Stimulated activated CD8-positive, alpha-beta memory T cell treated with anti-CD3 and anti-CD28 coated beads, Interleukin-15, amount 100 ng/mL, for 24 hours (primary cell): ENCODE measurements at regions not wholly inside any gene's neighbourhood (a gene's known extent, or its start where the extent isn't known, plus 50 kb on each side); places are given as distances from the start of the nearest gene placed in this dataset.

Experiments used
- DNase-seq: peaks from one replicate; pipeline ENCODE4 v3.0.0-alpha.2; 2020; ENCODE audit warnings: low read depth

DNA sequence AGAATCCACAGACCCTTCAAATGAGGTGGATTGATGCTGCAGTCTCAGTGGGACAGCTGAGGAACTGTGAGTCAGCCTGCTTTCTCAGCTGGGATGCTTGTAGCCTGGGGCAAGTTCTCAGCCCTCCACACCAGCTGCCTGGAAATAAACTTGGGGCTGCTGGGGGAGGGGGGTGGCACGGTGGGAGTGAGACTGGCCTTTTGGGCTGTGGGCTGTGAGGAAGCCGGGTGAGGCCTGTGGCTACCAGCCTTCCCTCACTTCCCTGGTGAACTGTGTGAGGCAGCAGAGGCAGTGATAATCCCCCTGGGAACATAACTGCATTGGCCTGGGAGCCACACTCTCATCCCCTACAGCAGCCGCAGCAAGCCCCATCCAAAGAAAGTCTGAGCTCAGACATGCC, 114.5 kb upstream of the GUCY1A1 start:
- DNase-seq = no peak

DNA sequence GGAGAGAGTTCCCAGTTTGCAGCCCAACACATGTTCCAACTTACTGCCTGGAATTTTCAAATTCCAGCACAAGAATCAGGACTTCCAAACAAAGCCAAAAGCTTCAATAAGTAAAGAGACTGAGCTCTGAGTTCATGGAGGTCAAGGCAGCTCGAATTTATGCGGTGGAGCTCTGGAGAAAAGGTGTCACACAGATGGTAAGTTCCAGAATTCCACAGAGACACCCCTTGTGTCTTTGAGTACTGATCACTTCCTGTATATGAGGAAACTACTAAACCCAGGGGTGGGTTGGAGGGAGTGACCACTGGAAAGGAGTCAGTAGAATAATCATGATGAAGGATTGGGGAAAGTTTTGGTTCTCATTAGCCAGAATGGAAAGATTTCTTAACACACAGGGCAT, 118.5 kb upstream of the GUCY1A1 start:
- DNase-seq = no peak

DNA sequence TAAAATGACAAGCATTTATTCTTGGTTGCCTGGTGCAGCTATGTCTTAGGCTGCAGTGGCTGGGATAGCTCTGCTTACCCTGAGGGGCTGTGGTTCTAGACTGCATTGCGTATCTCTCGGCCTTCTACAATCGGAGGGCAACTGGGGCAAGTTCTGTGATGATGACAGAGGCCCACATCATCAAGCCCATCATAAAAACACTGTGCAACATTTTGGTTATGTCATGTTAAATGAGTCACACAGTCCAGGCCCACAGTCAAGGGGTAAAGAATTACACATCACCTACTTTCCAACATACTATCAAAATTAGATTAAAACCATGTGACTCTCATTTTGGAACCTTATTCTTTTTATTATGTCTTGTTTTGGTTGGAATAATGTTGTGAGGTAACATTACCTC, 120.2 kb upstream of the GUCY1A1 start:
- no peak for DNase-seq

DNA sequence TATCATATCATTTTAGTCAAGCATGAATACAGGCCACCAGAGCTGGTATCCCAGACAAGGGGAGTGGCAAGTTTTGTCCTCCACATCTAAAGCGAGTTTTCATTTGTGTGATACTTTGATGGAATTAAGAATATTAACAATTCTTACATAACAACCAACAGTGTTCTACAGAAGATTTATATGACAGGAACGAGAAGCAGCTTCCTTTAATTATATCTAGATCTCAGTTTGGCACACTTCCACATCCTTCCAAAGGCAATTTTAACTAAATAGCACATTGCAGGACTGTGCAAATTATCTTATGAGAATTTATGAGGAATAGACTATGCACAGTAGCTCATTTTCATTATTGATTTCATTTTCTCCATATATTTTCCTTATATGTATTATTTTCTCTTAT, 121.2 kb upstream of the GUCY1A1 start:
- no peak for DNase-seq

DNA sequence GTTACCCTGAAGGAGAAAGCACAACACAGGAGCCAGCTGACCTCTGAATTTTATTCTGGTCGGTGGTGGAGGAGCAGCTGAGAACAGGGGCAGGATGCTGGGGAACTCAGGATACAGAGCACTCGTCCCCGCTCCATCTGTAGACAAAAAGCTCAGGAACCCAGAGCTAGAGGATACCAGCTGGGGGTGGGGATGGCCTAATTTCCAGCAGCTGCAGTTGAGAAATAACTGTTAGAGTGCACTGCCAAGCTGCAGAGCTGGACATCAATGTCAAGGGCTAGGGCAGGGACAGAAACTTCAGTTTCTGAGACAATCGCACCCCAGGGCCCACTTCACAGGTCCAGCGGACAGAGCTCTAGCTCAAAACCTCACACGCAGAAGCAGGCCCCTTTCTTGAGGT, 122.1 kb upstream of the GUCY1A1 start:
- no peak for DNase-seq

DNA sequence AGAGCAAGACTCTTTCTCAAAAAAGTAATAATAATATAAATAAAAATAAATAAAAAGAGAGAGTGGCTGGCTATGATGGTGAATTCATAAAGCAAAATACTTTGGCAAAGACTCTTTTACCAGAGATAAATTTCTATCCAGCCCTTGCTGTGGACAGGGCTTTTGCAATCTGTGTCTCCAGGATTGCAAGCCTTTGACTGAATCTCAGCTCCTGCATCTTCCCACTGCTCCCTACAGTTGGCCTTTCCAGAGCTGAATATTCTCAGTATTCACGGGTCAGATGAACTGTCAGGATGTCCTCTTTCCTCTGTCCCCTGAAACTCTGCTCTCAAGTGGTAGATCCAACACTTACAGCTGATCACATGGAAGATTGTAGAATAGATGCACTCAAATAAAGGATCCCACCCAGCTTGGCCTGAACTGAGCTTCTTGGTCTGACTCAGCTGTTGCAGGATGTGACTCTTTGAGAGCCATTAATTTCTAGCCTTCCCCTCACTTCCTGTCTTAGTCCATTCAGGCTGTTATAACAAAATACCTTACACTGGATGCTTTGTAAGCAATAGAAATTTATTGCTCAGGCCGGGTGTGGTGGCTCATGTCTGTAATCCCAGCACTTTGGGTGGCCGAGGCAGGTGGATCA, 123.4 kb upstream of the GUCY1A1 start:
- DNase-seq = no peak

DNA sequence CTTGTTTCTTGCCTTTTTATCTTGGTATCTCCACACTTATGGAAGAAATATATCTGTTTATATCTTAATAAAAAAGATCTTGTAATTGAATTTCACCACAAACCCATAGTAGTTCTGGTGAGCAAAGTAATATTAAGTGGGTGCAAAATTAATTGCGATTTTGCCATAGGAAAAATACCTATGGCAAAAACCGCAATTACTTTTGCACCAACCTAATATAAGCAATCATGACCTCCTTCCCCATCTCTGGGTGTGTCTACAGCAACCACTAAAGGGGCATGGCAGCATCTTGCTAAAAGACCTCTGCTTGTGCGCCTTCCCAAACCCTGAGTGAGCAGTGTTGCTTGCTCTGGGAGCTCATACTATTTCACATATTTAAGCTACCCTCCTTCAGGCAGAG, 124.2 kb upstream of the GUCY1A1 start:
- DNase-seq = no peak

DNA sequence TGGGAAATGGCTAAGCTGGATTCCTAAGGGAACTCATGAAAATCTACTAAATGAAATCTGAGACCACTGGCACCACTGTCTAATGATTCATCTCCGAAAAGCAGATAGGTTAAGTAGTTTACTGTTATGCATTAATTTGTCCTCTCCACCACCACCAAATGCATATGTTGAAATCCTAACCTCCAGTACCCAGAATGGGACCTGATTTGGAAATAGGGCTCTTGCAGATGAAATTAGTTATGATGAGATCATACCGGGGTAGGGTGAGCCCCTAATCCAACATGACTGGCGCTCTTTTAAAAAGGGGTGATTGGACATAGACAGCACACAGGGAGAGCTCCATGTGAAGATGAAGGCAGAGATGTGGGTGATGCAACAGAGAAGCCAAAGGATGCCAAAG, 124.9 kb upstream of the GUCY1A1 start:
- DNase-seq = no peak

DNA sequence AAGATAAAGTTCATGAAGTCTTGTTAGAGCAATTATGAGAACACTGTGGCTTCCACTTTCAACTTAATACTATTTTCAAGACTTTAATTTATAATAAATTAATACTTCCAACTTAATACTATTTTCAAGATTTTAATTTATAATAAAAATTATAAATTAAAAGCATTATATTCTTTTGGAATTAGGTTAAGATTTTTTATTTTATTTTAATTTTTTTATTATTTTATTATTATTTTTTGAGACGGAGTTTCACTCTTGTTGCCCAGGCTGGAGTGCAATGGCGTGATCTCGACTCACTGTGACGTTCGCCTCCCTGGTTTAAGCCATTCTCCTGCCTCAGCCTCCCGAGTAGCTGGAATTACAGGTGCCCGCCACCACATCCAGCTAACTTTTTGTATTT, 126.0 kb upstream of the GUCY1A1 start:
- no peak for DNase-seq

DNA sequence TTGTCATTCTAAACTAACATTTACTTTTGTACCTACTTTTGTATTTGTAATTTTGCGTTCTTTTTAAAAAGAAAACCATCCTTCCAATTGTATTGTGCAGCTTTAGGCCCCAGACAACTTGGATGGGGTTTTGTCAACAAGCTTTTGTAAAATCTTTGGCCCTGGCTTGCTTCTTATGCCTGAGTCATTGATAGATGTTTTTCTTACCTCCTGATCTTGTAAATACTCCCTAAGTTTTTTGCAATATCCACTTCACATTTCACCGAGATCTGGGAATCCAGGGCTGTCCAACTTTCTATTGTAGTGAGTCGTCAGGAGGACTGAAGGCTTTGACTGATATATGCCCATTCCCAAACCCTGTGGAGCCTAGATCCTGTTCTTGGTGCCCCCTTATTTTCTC, 126.9 kb upstream of the GUCY1A1 start:
- no peak for DNase-seq

DNA sequence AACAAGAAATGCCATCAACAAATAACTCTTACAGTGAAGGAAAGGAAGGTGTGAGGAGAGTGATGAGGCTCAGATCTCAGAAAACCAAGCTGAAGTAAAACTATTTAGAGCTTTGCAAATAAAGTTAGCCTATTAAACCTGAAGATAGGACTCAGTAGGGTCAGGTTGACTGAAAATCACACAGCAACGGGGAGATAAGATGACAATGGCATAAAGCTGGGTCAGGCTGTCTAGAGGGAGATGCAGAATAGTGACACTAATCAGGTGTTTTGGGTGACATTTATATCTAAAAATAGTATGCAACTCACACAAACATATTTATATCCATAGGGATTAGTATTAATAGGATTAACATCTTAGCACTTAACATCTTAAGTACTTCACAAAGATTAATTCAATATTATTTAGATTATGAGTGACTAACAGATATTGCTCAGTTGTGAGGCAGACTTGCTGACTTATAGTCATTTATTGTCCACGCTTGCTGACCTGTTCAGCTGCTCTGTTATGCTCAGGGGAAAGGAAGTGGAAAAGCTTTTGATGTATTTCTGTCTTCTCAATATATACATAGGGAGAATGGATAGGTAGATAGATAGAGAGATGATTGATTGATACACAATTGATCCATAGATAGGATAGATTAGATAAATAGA, 130.7 kb upstream of the GUCY1A1 start:
- no peak for DNase-seq

DNA sequence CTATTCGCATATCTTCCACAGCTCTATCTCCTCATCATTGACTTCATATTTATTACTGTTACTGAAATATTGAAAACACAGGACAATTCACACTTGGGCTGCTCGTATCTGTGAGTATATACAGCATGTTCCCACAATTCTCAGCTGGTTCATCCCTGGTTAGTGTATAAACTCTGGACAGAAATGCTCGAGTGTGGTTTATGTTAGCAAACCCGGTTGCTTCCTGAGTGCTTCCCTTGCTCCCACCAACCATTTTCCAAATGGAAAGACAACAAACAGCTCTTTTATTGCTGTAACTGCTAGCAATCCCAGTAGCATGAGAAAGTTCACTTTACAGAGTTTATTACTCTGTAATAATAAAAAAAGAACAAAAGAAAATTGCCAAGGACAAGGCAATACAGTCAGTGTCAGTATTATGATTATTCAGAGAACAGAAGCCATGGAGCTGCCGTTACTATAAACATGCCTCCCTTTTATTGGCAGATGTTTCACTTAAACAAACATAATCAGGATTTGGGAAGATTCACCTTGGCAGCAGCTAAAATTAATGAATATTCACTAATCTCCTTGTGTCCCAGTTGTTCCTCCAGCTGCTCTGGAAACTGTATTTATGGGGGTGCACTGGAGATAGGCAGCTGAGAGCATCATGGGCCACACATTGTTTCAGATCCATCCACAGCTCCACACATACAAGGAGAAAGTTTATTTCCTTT, 134.1 kb upstream of the GUCY1A1 start:
- DNase-seq = no peak

DNA sequence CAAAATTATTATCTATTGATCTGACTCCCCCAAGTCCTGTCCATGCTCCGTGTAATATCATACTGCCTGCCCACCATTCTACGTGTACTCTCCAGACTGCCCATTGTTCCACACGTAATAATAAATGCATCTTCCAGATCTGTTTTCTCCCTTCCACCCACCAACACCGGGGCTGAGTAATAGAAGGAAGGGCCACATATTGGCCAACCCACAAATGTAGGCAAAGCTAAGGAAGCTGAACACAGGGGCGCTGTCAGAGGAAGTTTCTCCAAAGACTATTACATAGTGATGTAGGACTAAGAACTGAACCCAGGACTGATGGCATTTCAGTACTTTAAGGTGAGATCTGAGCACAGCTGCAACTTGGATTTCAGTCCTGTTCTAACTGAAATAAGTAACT, 135.8 kb upstream of the GUCY1A1 start:
- DNase-seq = no peak

DNA sequence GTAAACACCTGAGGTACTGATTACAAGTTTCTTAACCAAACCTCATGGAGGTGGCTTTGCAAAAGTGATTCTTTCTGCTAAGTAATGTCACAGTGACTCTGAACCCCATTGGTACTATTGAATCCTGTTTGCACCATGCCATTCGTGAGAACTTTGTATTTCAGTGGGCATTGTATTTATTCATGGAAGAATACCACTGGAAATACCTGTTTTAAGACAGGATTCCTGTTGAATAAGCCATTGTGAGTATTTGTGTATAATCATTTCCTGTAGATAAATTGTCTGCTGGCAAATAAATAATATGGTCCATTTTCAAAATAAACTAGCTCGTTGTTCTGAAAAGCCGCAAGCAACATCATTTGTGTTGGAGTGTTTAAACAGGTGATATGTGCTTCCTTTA, 136.4 kb upstream of the GUCY1A1 start:
- no peak for DNase-seq

DNA sequence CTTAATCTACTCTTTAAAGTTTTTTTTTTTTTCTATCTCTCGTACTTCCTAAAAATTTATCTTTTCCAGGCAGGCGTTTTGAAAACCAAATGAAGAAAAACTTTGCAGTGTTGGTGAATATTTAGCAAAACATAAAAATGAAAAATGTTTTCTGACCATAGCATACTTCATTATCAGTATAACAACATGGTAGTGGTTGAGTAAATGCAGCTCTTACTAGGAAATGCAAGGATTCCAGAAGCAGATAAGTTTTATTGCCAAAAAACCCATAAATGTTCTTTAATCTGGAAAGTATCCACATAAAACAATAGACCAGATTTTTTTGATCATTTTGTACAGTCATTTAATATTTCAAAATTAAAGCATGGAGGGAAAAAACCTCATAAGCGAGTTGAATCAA, 136.9 kb upstream of the GUCY1A1 start:
- no peak for DNase-seq

DNA sequence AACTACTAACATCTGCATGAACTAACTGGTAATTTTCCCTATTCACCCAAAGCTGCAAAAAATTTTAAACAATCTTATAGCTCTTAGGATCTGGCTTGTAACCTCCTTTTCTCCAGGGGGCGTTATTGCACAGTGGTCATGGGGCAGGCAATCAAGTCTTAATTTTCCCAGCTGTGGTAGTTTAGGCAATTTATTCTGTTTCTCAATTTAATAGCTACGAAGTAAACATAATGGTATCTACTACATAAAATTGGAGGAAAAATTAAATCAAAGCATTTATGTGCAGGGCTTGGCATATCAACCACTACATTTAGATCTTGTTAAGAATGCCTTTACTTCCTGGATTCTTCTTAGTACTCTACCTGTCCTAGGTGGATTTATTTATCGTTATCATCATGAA, 137.4 kb upstream of the GUCY1A1 start:
- DNase-seq = no peak

DNA sequence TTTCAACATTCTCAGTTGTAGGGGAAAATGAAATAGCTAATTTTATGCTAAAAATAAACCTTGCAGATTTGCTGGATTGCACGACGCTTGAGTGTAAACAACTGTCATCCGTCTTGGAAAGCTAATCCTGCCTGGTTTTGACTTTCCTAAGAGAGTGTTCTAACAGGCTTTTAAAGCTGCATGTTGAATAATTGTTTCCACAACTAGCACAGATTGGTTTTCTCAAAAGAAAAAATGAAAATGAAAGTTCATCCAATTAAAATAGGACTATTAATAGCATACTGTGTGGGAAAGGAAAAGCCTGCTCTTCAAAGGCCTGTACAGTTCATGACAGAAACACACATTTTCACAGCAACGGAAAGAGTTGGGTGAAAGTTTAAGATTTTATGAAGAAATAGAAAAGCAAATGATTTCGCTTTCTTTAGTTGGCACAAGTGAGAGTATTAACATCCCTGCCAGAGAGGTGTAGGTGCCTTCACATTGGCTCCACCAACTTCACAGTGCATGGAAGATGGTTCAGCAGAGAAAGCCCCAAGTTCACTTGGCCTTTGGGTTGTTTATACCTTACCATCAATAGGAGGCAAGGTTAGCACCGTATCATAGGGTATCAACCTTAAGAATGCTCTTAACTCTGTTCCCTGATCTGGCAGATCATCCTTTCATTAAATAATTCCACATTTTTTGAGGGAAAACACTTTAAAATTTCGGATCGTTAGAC, 140.0 kb upstream of the GUCY1A1 start:
- no peak for DNase-seq

DNA sequence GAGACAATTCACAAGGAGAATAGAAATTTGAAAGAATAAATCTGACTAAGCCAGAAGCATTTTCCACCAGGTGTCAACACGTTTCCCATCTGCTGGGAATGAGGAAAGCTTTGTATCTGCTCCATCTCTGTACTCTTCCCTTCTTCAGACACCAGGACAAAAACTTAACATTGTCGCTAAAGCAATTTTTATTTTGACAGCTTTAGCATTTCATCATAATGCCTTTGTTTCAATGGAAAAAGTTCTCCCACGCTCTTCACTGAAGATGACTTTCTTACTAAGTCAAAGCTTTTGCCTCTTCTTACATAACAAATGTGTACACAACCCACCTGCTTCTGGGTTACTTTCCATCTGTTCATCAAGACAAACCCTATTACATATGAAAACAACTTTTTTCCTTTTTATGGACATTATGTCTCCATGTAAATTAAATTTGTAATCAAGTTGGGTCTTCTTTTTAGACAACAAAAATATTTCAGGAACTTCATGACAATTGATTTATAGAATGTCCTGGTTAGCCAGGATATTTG, 141.7 kb upstream of the GUCY1A1 start:
- DNase-seq = no peak

DNA sequence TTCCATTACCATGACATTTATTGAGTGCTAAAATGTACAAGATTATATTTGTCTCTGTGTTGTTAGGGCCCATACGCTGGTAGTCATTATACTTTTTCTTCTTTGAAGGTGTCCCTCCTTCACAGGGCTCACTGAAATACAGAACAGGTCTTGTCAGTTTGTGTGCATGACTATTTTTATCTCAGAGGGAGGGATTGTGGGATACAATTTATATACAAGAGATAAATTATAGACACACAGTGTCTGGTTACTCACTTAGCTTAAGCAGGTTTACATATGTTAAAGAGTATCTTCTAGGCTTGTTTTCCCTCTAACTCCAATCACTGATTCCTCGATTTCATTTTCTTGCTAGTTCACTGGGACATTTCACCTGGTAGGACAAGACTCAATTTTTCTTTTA, 143.3 kb upstream of the GUCY1A1 start:
- DNase-seq = no peak

DNA sequence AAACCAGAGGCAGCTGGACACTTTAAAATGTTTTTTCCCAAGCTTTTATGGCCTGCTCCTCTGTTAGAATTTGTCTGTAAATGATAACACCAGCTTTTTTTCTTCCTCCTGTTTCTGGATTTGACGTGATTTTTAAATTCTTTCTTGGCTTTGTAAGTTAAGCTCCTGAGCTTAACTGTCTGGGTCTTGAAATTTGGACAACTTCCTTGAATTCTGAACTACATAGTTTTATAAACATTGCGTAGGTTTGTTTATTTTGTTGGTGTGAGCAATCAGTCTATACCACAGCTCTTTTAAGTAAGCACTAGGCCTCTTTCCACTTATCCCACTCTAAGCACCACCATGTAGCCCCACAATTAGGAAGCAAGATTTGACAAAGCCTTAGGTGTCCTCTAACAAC, 144.4 kb upstream of the GUCY1A1 start:
- no peak for DNase-seq

DNA sequence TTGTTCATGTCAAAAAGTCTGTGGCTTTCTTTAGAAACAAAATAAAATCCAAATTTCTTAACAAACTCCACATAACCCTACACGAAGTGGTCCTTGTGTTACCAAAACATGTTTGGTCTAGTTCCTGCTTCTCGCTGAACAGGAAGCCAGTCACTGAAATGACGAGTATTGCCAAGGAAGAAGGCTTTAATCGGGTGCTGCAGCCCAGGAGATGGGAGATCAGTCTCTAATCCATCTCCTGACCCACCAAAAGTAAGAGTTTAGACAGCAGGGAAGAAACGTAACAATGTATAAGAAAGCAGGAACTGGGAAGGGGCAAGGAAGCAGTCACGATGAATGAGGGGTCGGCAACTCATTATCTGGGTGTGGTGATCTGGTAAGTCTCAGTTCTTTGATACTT, 144.6 kb upstream of the MAP9 start:
- no peak for DNase-seq

DNA sequence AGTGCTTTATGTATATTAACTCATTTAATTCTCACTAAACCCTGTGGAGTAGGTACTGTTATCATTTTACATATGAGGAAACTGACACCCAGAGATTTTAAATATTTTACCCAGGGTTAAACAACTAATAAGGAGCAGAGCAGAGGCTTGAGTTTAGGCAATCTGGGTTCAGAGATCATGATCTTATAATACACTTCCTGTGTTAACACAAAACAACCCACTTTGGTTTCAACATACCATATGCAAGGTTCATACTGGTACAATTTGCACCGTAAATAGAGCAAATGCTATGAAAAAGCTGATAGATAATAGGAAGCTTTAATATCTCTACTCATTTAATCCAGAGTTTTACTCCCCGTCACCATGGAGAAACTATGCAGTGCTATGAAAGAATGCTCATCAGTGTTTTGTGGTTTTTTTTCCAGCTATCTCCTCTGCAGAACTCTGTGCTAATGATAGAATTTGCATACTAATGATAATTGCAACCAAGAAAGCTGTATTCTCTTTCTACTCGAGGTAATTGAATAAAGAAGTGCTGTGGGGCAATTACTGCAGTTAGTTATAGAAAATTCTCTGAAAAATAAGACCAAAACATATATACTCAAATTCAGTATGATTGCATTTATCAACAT, 138.8 kb upstream of the MAP9 start:
- DNase-seq = no peak
